Body of pancreas (tissue), 4 donors: ENCODE measurements at regions not wholly inside any gene's neighbourhood (a gene's known extent, or its start where the extent isn't known, plus 50 kb on each side); places are given as distances from the start of the nearest gene placed in this dataset.

Experiments used
- ATAC-seq: fragments of 150-250 bp; one replicate; pipeline ENCODE4 v1.9.1; 2016
- DNase-seq, 4 donors: peaks; one replicate each; pipeline ENCODE4 v3.0.0-alpha.2; 2019
- H3K27ac ChIP-seq, 4 donors: fragments of 200-600 bp; sonication (generic); 1 replicate in 3 of 4; 2 replicates in 1 of 4; pipeline versions ENCODE4 v1.5.1 to v1.6.1; 2016 to 2019; ENCODE audit warnings: mild to moderate bottlenecking in 1 of 4, mixed read lengths in 1 of 4, moderate library complexity in 1 of 4
- H3K27me3 ChIP-seq, 2 donors: fragments of 200-600 bp; sonication (generic); one replicate each; pipeline ENCODE4 v1.6.0; 2016; ENCODE audit warnings: mild to moderate bottlenecking in 1 of 2
- H3K36me3 ChIP-seq, 2 donors: fragments of 200-600 bp; sonication (generic); replicated peaks in 1 of 2; 2 replicates each; pipeline ENCODE4 v1.5.1; 2016; ENCODE audit warnings: low read depth in 2 of 2; ENCODE audit not compliant: insufficient read depth in 1 of 2
- H3K4me1 ChIP-seq: fragments of 200-600 bp; sonication (generic); one replicate; pipeline ENCODE4 v1.6.0; 2016
- H3K4me3 ChIP-seq, 2 donors: fragments of 200-600 bp; sonication (generic); 1 replicate in 1 of 2; 2 replicates in 1 of 2; pipeline ENCODE4 v1.5.1; 2016 to 2019
- H3K9me3 ChIP-seq, 3 donors: fragments of 200-600 bp; sonication (generic); 1 replicate in 2 of 3; 2 replicates in 1 of 3; pipeline ENCODE4 v1.5.1; 2016
- CTCF ChIP-seq, 7 experiments: fragments of 450-650 bp in 4 of 7; fragments of 200-600 bp in 3 of 7; sonication (generic) in 3 of 7; IDR thresholded peaks; one replicate each; pipeline ENCODE4 v1.5.1; 2016 to 2019; ENCODE audit warnings: antibody characterized with exemption in 7 of 7
- POLR2A ChIP-seq, 3 donors: fragments of 450-650 bp; IDR thresholded peaks; one replicate each; pipeline ENCODE4 v1.6.1; 2016; ENCODE audit warnings: antibody characterized with exemption in 3 of 3, mild to moderate bottlenecking in 2 of 3
- WGBS, 2 donors: methylation state at CpG; one replicate each; pipeline ENCODE4 v1.1.5; 2017; 5-methylcytosine and 5-hydroxymethylcytosine counted together
- intact Hi-C: fragments of 100-400 bp; cut with DNase I; formaldehyde crosslinking; loops from one replicate; pipeline ENCODE4 v1.15.1; 2023

DNA sequence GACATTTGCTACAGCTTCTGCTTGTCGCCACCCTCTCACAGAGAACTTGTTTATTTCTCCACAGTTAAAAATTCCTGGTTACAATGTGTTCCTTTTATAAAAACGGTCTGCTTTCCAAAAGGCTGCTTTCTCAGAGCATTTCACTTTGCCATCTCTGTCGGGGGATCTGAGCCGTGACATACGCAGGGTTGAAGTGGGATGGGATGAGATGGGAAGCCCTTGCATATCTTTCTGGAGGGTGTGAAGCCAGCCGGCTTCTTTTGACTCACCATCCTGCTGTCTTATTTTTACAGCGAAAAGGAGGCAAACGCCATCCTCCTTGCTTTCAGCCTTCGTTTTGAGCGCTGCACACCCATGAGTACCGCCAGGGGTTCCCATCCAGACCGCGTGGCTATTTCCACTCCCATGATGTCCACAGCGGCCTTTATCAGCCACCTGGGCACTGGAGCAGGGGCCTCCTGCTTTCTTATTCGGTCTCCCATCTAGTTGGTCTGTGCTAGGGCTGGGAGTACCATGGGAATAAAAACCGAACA is 99.8 kb upstream of the GATB start:
- Histone ChIP-seq H3K4me3 (no peak overlapping the region), H3K9me3 (no peaks in the 10 kb centered on the region), H3K4me1 (no peaks in the 10 kb centered on the region), H3K36me3 (no peaks in the 10 kb centered on the region), H3K27me3 (no peaks in the 10 kb centered on the region), H3K27ac (no peak overlapping the region)
- WGBS, 2 donors, result 68 to 76% methylated on average over 15 to 16 of the region's 16 CpGs
- ATAC-seq (no peak), DNase-seq (no peak)
- intact Hi-C loops, result no loop called here
- no peak for TF ChIP-seq CTCF (IDR thresholded peaks at IDR 0.05)
- no peak for TF ChIP-seq POLR2A (IDR thresholded peaks at IDR 0.05)

DNA sequence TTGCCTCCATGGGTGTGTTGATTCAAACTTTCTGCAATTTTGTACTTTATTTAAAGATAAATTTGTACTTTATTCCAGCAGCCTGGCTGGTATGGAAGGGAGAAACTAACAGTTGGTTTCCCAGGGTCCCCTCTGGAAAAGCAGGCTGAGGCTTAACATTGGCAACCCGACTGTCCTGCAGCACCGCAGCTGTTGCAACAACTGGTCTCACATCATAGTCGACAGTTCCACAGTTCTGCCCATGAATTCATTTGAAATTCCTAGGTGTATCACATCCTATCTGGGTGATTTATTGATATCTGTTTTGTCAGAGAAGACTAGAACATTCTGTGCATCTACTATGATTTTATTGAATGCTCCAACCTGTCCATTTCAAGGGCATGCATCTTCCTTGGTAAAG is 98.8 kb upstream of the GATB start:
- H3K27ac ChIP-seq, result no peak overlapping the region
- H3K36me3 ChIP-seq, result no peaks in the 10 kb centered on the region
- H3K4me3 ChIP-seq, result no peak overlapping the region
- H3K4me1 ChIP-seq, result no peaks in the 10 kb centered on the region
- H3K9me3 ChIP-seq, result no peaks in the 10 kb centered on the region
- DNase-seq (no peak), ATAC-seq (no peak)
- intact Hi-C loops, result no loop called here
- no peak for TF ChIP-seq POLR2A (IDR thresholded peaks at IDR 0.05)
- WGBS, 2 donors, result 68 to 81% methylated on average over 3 of the region's 3 CpGs
- no peaks in the 10 kb centered on the region for H3K27me3 ChIP-seq

DNA sequence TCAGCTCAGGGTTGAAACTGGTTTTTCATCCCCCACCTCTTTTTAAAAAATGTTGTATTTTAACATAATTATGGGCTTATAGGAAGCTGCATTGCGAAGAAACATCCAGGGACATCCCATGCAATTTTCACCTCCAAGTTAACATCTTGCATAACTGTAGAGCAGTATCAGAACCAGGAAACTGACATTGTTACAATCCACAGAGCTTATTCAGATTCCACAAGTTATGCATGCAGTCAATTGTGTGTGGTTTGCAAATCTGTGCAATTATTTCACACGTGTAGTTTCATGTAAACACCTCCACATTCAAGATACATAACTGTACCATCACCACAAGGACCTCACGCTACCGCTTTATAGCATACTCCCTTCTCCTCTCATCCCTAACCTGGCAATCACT is 97.5 kb upstream of the GATB start:
- DNase-seq, result no peak
- Histone ChIP-seq H3K9me3 (no peaks in the 10 kb centered on the region), H3K27me3 (no peaks in the 10 kb centered on the region), H3K4me3 (no peak overlapping the region), H3K27ac (no peak overlapping the region), H3K4me1 (no peaks in the 10 kb centered on the region), H3K36me3 (no peaks in the 10 kb centered on the region)
- intact Hi-C loops, result no loop called here
- ATAC-seq, result no peak
- TF ChIP-seq CTCF (IDR thresholded peaks at IDR 0.05) (no peak), POLR2A (IDR thresholded peaks at IDR 0.05) (no peak)
- 62 to 78% methylated on average over 4 of the region's 4 CpGs for WGBS, 2 donors

- H3K9me3 ChIP-seq, result no peaks in the 10 kb centered on the region
- H3K4me1 ChIP-seq, result no peaks in the 10 kb centered on the region
- no peak for DNase-seq
- no peaks in the 10 kb centered on the region for H3K36me3 ChIP-seq
- 7% methylated on average over 4 of the region's 4 CpGs for WGBS, 2 donors
- H3K27me3 ChIP-seq, result no peaks in the 10 kb centered on the region
- no peak overlapping the region for H3K27ac ChIP-seq
- intact Hi-C loops, result no loop called here
- no peak overlapping the region for H3K4me3 ChIP-seq
- TF ChIP-seq POLR2A (IDR thresholded peaks at IDR 0.05) (no peak), CTCF (IDR thresholded peaks at IDR 0.05) (no peak)
- no peak for ATAC-seq
Measured at GRCh38 chr4:151857368-151857767, 96.6 kb upstream of the GATB start.

DNA sequence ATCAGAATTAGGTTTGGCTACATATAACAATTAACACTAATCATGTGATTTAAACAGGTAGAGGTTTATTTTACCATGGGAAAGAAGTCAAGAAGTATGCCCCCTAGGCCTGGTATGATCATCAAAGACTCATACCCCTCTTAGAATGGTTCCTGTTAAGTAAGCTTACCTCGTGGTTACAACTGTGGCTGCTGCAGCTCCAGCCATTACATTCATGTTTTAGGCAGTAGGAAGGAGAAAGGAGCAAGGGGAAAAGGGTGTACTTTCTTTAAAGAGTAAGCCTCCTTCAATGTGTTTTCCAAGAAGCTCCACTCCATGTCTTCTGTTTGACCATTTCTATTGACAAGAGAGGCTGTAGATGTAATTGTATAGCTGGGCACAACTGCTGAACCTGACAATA is 94.9 kb upstream of the GATB start:
- Histone ChIP-seq H3K27me3 (no peaks in the 10 kb centered on the region), H3K9me3 (no peaks in the 10 kb centered on the region), H3K27ac (no peak overlapping the region), H3K4me1 (no peaks in the 10 kb centered on the region), H3K4me3 (no peak overlapping the region), H3K36me3 (no peaks in the 10 kb centered on the region)
- TF ChIP-seq POLR2A (IDR thresholded peaks at IDR 0.05) (no peak), CTCF (IDR thresholded peaks at IDR 0.05) (no peak)
- ATAC-seq (no peak), DNase-seq (no peak)
- WGBS, 2 donors, result 75 to 76% methylated on average over 1 of the region's 1 CpG
- intact Hi-C loops, result no loop called here
